ENCODE measurements at regions not wholly inside any gene's neighbourhood (a gene's known extent, or its start where the extent isn't known, plus 50 kb on each side); places are given as distances from the start of the nearest gene placed in this dataset.

GRCh38 chr9:121581786-121582600 is 69.4 kb upstream of the DAB2IP start:
- ATAC-seq (no peak), DNase-seq (no peak)
- Histone ChIP-seq H3K27ac (no peak overlapping the region), H3K9me3 (no peaks in the 10 kb centered on the region), H3K36me3 (no peaks in the 10 kb centered on the region), H3K4me3 (no peak overlapping the region), H3K4me1 (no peaks in the 10 kb centered on the region), H3K27me3 (no peaks in the 10 kb centered on the region)
- WGBS (ENCODE audit: insufficient coverage, low coverage, low lambda C conversion rate, missing lambda C conversion rate), result 34% methylated on average over 14 of the region's 19 CpGs
- TF ChIP-seq CTCF (IDR thresholded peaks at IDR 0.05), result no peak
- intact Hi-C loops (cut with DNase I), result no loop called here

GRCh38 chr9:121582641-121583040 is 68.8 kb upstream of the DAB2IP start:
- H3K4me1 ChIP-seq, result no peaks in the 10 kb centered on the region
- intact Hi-C loops (cut with DNase I), result no loop called here
- WGBS (ENCODE audit: insufficient coverage, low coverage, low lambda C conversion rate, missing lambda C conversion rate), result 59% methylated on average over 7 of the region's 7 CpGs
- H3K4me3 ChIP-seq, result no peak overlapping the region
- no peak overlapping the region for H3K27ac ChIP-seq
- ATAC-seq, result no peak
- TF ChIP-seq CTCF (IDR thresholded peaks at IDR 0.05) (no peak), POLR2A (IDR thresholded peaks at IDR 0.05) (no peak)
- no peaks in the 10 kb centered on the region for H3K27me3 ChIP-seq
- no peaks in the 10 kb centered on the region for H3K9me3 ChIP-seq
- no peaks in the 10 kb centered on the region for H3K36me3 ChIP-seq
- no peak for DNase-seq

GRCh38 chr9:121584421-121584820 is 67.0 kb upstream of the DAB2IP start:
- ATAC-seq, result no peak
- no peaks in the 10 kb centered on the region for H3K27me3 ChIP-seq
- H3K36me3 ChIP-seq, result no peaks in the 10 kb centered on the region
- intact Hi-C loops (cut with DNase I), result no loop called here
- no peaks in the 10 kb centered on the region for H3K9me3 ChIP-seq
- no peak for DNase-seq
- no peak overlapping the region for H3K4me3 ChIP-seq
- no peaks in the 10 kb centered on the region for H3K4me1 ChIP-seq
- WGBS (ENCODE audit: insufficient coverage, low coverage, low lambda C conversion rate, missing lambda C conversion rate), result 90% methylated on average over 4 of the region's 4 CpGs
- no peak for TF ChIP-seq POLR2A (IDR thresholded peaks at IDR 0.05)
- no peak for TF ChIP-seq CTCF (IDR thresholded peaks at IDR 0.05)
- H3K27ac ChIP-seq, result no peak overlapping the region

GRCh38 chr9:121587863-121588262 is 63.6 kb upstream of the DAB2IP start:
- Histone ChIP-seq H3K36me3 (no peaks in the 10 kb centered on the region), H3K4me1 (no peaks in the 10 kb centered on the region), H3K4me3 (no peak overlapping the region), H3K9me3 (no peaks in the 10 kb centered on the region), H3K27me3 (no peaks in the 10 kb centered on the region), H3K27ac (no peak overlapping the region)
- 85% methylated on average over 4 of the region's 4 CpGs for WGBS (ENCODE audit: insufficient coverage, low coverage, low lambda C conversion rate, missing lambda C conversion rate)
- TF ChIP-seq CTCF (IDR thresholded peaks at IDR 0.05), result no peak
- TF ChIP-seq POLR2A (IDR thresholded peaks at IDR 0.05), result no peak
- intact Hi-C loops (cut with DNase I), result no loop called here
- ATAC-seq, result no peak
- DNase-seq, result no peak

All from right lobe of liver (tissue), 6 donors.